CD14-positive monocyte (primary cell): ENCODE measurements at regions not wholly inside any gene's neighbourhood (a gene's known extent, or its start where the extent isn't known, plus 50 kb on each side); places are given as distances from the start of the nearest gene placed in this dataset.

ENCODE experiments used
- DNase-seq, 3 donors: peaks; one replicate each; pipeline ENCODE4 v3.0.0-alpha.2; 2011 to 2022
- H2AFZ ChIP-seq: 2 replicates; pipeline ENCODE4 v1.6.0; 2012; ENCODE audit warnings: mild to moderate bottlenecking, low read depth, low read length, inconsistent platforms; ENCODE audit not compliant: insufficient read depth, poor library complexity, severe bottlenecking
- H3K27ac ChIP-seq, 2 donors: 1 replicate in 1 of 2; 2 replicates in 1 of 2; pipeline ENCODE4 v1.5.1; 2012 to 2013; ENCODE audit warnings: low read length in 2 of 2, control low read depth in 1 of 2, inconsistent platforms in 1 of 2, low read depth in 1 of 2, mild to moderate bottlenecking in 1 of 2
- H3K27me3 ChIP-seq, 2 donors: one replicate each; pipeline versions ENCODE4 v1.6.0 to v1.6.1; 2011 to 2013; ENCODE audit warnings: low read length in 2 of 2; ENCODE audit not compliant: control insufficient read depth in 2 of 2, insufficient read depth in 2 of 2
- H3K36me3 ChIP-seq, 2 donors: replicated peaks in 1 of 2; 1 replicate in 1 of 2; 2 replicates in 1 of 2; pipeline versions ENCODE4 v1.5.1 to v1.6.1; 2012 to 2013; ENCODE audit warnings: low read length in 2 of 2, control low read depth in 1 of 2, inconsistent platforms in 1 of 2, mild to moderate bottlenecking in 1 of 2; ENCODE audit not compliant: insufficient read depth in 2 of 2, control insufficient read depth in 1 of 2
- H3K4me1 ChIP-seq, 2 donors: 1 replicate in 1 of 2; 2 replicates in 1 of 2; pipeline versions ENCODE4 v1.5.1 to v1.6.1; 2012 to 2013; ENCODE audit warnings: low read length in 2 of 2, control low read depth in 1 of 2, inconsistent platforms in 1 of 2, mild to moderate bottlenecking in 1 of 2, moderate library complexity in 1 of 2; ENCODE audit not compliant: insufficient read depth in 2 of 2, control insufficient read depth in 1 of 2
- H3K4me2 ChIP-seq: replicated peaks from 2 replicates; pipeline ENCODE3; 2012; ENCODE audit warnings: low read length, moderate library complexity, mild to moderate bottlenecking; ENCODE audit not compliant: poor library complexity, severe bottlenecking; ENCODE audit errors: extremely low read depth
- H3K4me3 ChIP-seq, 3 experiments: fragments of 200-600 bp in 1 of 3; sonication (generic) in 1 of 3; replicated peaks in 1 of 3; 1 replicate in 2 of 3; 2 replicates in 1 of 3; pipeline ENCODE4 v1.5.1; 2011 to 2013; ENCODE audit warnings: low read length in 3 of 3, mild to moderate bottlenecking in 3 of 3, control low read depth in 2 of 3, low read depth in 2 of 3, inconsistent platforms in 1 of 3, moderate library complexity in 1 of 3
- H3K79me2 ChIP-seq: 2 replicates; pipeline ENCODE4 v1.6.0; 2012; ENCODE audit warnings: mild to moderate bottlenecking, control low read depth, inconsistent platforms, low read length, moderate library complexity; ENCODE audit not compliant: insufficient read depth
- H3K9ac ChIP-seq: 2 replicates; pipeline ENCODE4 v1.6.0; 2017; ENCODE audit warnings: low read length, mild to moderate bottlenecking; ENCODE audit not compliant: insufficient read depth, poor library complexity, severe bottlenecking
- H3K9me3 ChIP-seq, 2 donors: replicated peaks in 1 of 2; 1 replicate in 1 of 2; 2 replicates in 1 of 2; pipeline versions ENCODE4 v1.5.1 to v1.6.1; 2012 to 2013; ENCODE audit warnings: low read length in 2 of 2, control low read depth in 1 of 2; ENCODE audit not compliant: control insufficient read depth in 1 of 2, insufficient read depth in 1 of 2
- H4K20me1 ChIP-seq: 2 replicates; pipeline ENCODE4 v1.6.0; 2012; ENCODE audit warnings: mild to moderate bottlenecking, low read length, control low read depth, moderate library complexity; ENCODE audit not compliant: insufficient read depth
- H3K27ac Mint-ChIP-seq, 7 donors: one replicate each; pipeline ENCODE4 v1.8.0; 2020; ENCODE audit warnings: mild to moderate bottlenecking in 7 of 7, mixed read lengths in 7 of 7, moderate library complexity in 6 of 7, inconsistent platforms in 2 of 7
- H3K27me3 Mint-ChIP-seq, 3 donors: one replicate each; pipeline ENCODE4 v1.8.0; 2021 to 2022; ENCODE audit warnings: low read depth in 3 of 3, mild to moderate bottlenecking in 3 of 3, mixed read lengths in 3 of 3, moderate library complexity in 3 of 3, inconsistent platforms in 1 of 3
- H3K36me3 Mint-ChIP-seq, 2 donors: one replicate each; pipeline ENCODE4 v1.8.0; 2020; ENCODE audit warnings: mixed read lengths in 2 of 2, inconsistent platforms in 1 of 2, mild to moderate bottlenecking in 1 of 2
- H3K4me1 Mint-ChIP-seq: one replicate; pipeline ENCODE4 v1.8.0; 2020; ENCODE audit warnings: mild to moderate bottlenecking, mixed read lengths
- H3K4me3 Mint-ChIP-seq, 2 donors: one replicate each; pipeline ENCODE4 v1.8.0; 2020; ENCODE audit warnings: mild to moderate bottlenecking in 2 of 2, mixed read lengths in 2 of 2, moderate library complexity in 1 of 2
- H3K9me3 Mint-ChIP-seq, 7 donors: one replicate each; pipeline ENCODE4 v1.8.0; 2020 to 2022; ENCODE audit warnings: mixed read lengths in 7 of 7, mild to moderate bottlenecking in 6 of 7, moderate library complexity in 6 of 7, inconsistent platforms in 2 of 7
- CTCF ChIP-seq: fragments of 200-600 bp; IDR thresholded peaks from one replicate; pipeline ENCODE4 v1.8.0; 2022; ENCODE audit warnings: antibody characterized with exemption, mild to moderate bottlenecking
- WGBS: methylation state at CpG from one replicate; pipeline ENCODE4 v1.1.5; 2013; ENCODE audit warnings: missing lambda C conversion rate; ENCODE audit not compliant: insufficient coverage; 5-methylcytosine and 5-hydroxymethylcytosine counted together
- intact Hi-C, 2 donors: fragments of 100-400 bp; cut with micrococcal nuclease; formaldehyde crosslinking; loops; one replicate each; pipeline versions ENCODE4 v1.15.0 to v1.15.1; 2023

GRCh38 chr2:59004621-59005020, 763.5 kb upstream of the FANCL start:
- intact Hi-C loops = no loop called here
- Histone ChIP-seq H3K27me3 (no peaks in the 10 kb centered on the region), H4K20me1 (no peaks in the 10 kb centered on the region), H3K79me2 (no peaks in the 10 kb centered on the region), H3K4me1 (no peaks in the 10 kb centered on the region), H3K4me2 (no peak overlapping the region), H3K36me3 (no peaks in the 10 kb centered on the region), H2AFZ (no peak overlapping the region), H3K9me3 (no peaks in the 10 kb centered on the region), H3K4me3 (no peak overlapping the region), H3K9ac (no peak overlapping the region), H3K27ac (no peak overlapping the region)
- Mint-ChIP-seq H3K4me3 (no peak overlapping the region), H3K36me3 (no peaks in the 10 kb centered on the region), H3K4me1 (peaks cover 4% of the 10 kb centered on the region), H3K27me3 (no peaks in the 10 kb centered on the region), H3K9me3 (peaks cover 0 to 3% (median 0%) of the 10 kb centered on the region in 7 donors), H3K27ac (no peak overlapping the region)
- no peak for DNase-seq
- no peak for TF ChIP-seq CTCF

GRCh38 chr2:59000796-59001195, 759.7 kb upstream of the FANCL start:
- Histone ChIP-seq H2AFZ (no peak overlapping the region), H3K79me2 (no peaks in the 10 kb centered on the region), H3K9ac (no peak overlapping the region), H3K27ac (no peak overlapping the region), H3K4me1 (no peaks in the 10 kb centered on the region), H3K9me3 (no peaks in the 10 kb centered on the region), H3K4me3 (no peak overlapping the region), H3K4me2 (no peak overlapping the region), H3K36me3 (no peaks in the 10 kb centered on the region), H3K27me3 (no peaks in the 10 kb centered on the region), H4K20me1 (no peaks in the 10 kb centered on the region)
- no peaks in the 10 kb centered on the region for H3K36me3 Mint-ChIP-seq
- no CpG with 5 or more reads among the region's 2 CpGs for WGBS
- H3K27me3 Mint-ChIP-seq = no peaks in the 10 kb centered on the region
- no peak for DNase-seq
- peaks cover 0 to 3% (median 0%) of the 10 kb centered on the region in 7 donors for H3K9me3 Mint-ChIP-seq
- intact Hi-C loops = no loop called here
- H3K27ac Mint-ChIP-seq = no peak overlapping the region
- H3K4me3 Mint-ChIP-seq = no peak overlapping the region
- peaks cover 4% of the 10 kb centered on the region for H3K4me1 Mint-ChIP-seq
- no peak for TF ChIP-seq CTCF
